Prostate gland (tissue), 2 donors: ENCODE measurements at regions not wholly inside any gene's neighbourhood (a gene's known extent, or its start where the extent isn't known, plus 50 kb on each side); places are given as distances from the start of the nearest gene placed in this dataset.

ENCODE experiments used
- DNase-seq: peaks from one replicate; pipeline ENCODE4 v3.0.0-alpha.2; 2019; ENCODE audit warnings: low spot score
- H3K27ac ChIP-seq, 2 donors: fragments of 200-600 bp; sonication (generic); 2 replicates each; pipeline ENCODE4 v1.5.1; 2017 to 2019
- H3K27me3 ChIP-seq: fragments of 200-600 bp; sonication (generic); replicated peaks from 2 replicates; pipeline ENCODE4 v1.5.1; 2019; ENCODE audit not compliant: insufficient read depth
- H3K36me3 ChIP-seq, 2 donors: fragments of 200-600 bp; sonication (generic); 1 replicate in 1 of 2; 2 replicates in 1 of 2; pipeline versions ENCODE4 v1.5.1 to v1.8.1; 2017 to 2019
- H3K4me1 ChIP-seq: fragments of 200-600 bp; sonication (generic); replicated peaks from 2 replicates; pipeline ENCODE4 v1.5.1; 2019
- H3K4me3 ChIP-seq, 2 donors: fragments of 200-600 bp; sonication (generic); 2 replicates each; pipeline ENCODE4 v1.5.1; 2017 to 2019
- H3K9me3 ChIP-seq: fragments of 200-600 bp; sonication (generic); 2 replicates; pipeline ENCODE4 v1.5.1; 2017
- CTCF ChIP-seq, 4 experiments: fragments of 200-600 bp in 2 of 4; fragments of 450-650 bp in 2 of 4; sonication (generic) in 2 of 4; IDR thresholded peaks; 1 replicate in 3 of 4; 2 replicates in 1 of 4; pipeline ENCODE4 v1.5.1; 2016 to 2019; ENCODE audit warnings: antibody characterized with exemption in 4 of 4, mild to moderate bottlenecking in 2 of 4, moderate library complexity in 2 of 4
- POLR2A ChIP-seq: fragments of 450-650 bp; IDR thresholded peaks from one replicate; pipeline ENCODE4 v1.6.1; 2016; ENCODE audit warnings: antibody characterized with exemption, mild to moderate bottlenecking
- POLR2AphosphoS5 ChIP-seq: sonication (generic); formaldehyde crosslinking; IDR thresholded peaks from one replicate; pipeline ENCODE4 v1.6.1; 2017; ENCODE audit warnings: antibody characterized with exemption
- WGBS: methylation state at CpG from one replicate; pipeline ENCODE4 v1.1.5; 2018; 5-methylcytosine and 5-hydroxymethylcytosine counted together
- intact Hi-C: fragments of 100-400 bp; cut with DNase I; formaldehyde crosslinking; loops from one replicate; pipeline ENCODE4 v1.14.2; 2022

- DNase-seq = no peak
- WGBS = 89% methylated on average over 5 of the region's 5 CpGs
- Histone ChIP-seq H3K4me3 (no peak overlapping the region), H3K27ac (no peak overlapping the region), H3K4me1 (no peaks in the 10 kb centered on the region), H3K27me3 (no peaks in the 10 kb centered on the region), H3K9me3 (no peaks in the 10 kb centered on the region), H3K36me3 (no peaks in the 10 kb centered on the region)
- TF ChIP-seq POLR2A (no peak), POLR2AphosphoS5 (no peak), CTCF (IDR thresholded peaks at IDR 0.05) (no peak)
- intact Hi-C loops = no loop called here
Observed at GRCh38 chr16:74184839-74185238, 111.8 kb upstream of the PSMD7 start.

- no peaks in the 10 kb centered on the region for H3K4me1 ChIP-seq
- no peaks in the 10 kb centered on the region for H3K27me3 ChIP-seq
- DNase-seq = no peak
- no peaks in the 10 kb centered on the region for H3K36me3 ChIP-seq
- intact Hi-C loops = no loop called here
- H3K27ac ChIP-seq = no peak overlapping the region
- H3K9me3 ChIP-seq = no peaks in the 10 kb centered on the region
- H3K4me3 ChIP-seq = no peak overlapping the region
- WGBS = 86% methylated on average over 4 of the region's 4 CpGs
- TF ChIP-seq POLR2AphosphoS5 (no peak), POLR2A (no peak), CTCF (IDR thresholded peaks at IDR 0.05) (no peak)
Observed at GRCh38 chr16:74183601-74184360, 112.8 kb upstream of the PSMD7 start.

GRCh38 chr16:74169687-74170376, 126.8 kb upstream of the PSMD7 start:
- TF ChIP-seq POLR2AphosphoS5 (no peak), POLR2A (no peak), CTCF (IDR thresholded peaks at IDR 0.05) (no peak)
- H3K27me3 ChIP-seq = no peaks in the 10 kb centered on the region
- no peak overlapping the region for H3K4me3 ChIP-seq
- no peak for DNase-seq
- intact Hi-C loops = no loop called here
- H3K36me3 ChIP-seq = no peaks in the 10 kb centered on the region
- H3K9me3 ChIP-seq = no peaks in the 10 kb centered on the region
- H3K4me1 ChIP-seq = no peaks in the 10 kb centered on the region
- WGBS = 11% methylated on average over 8 of the region's 8 CpGs
- no peak overlapping the region for H3K27ac ChIP-seq

GRCh38 chr16:74169066-74169465, 127.5 kb upstream of the PSMD7 start:
- Histone ChIP-seq H3K27ac (no peak overlapping the region), H3K4me3 (no peak overlapping the region), H3K27me3 (no peaks in the 10 kb centered on the region), H3K36me3 (no peaks in the 10 kb centered on the region), H3K9me3 (no peaks in the 10 kb centered on the region), H3K4me1 (no peaks in the 10 kb centered on the region)
- WGBS = 65% methylated on average over 3 of the region's 3 CpGs
- intact Hi-C loops = no loop called here
- no peak for TF ChIP-seq POLR2AphosphoS5
- no peak for TF ChIP-seq CTCF (IDR thresholded peaks at IDR 0.05)
- no peak for TF ChIP-seq POLR2A
- DNase-seq = no peak

- DNase-seq = no peak
Observed at GRCh38 chr16:74168445-74168844, 128.2 kb upstream of the PSMD7 start.

More at GRCh38 chr16:74168445-74168844, 128.2 kb upstream of the PSMD7 start:
- Histone ChIP-seq H3K27ac (no peak overlapping the region), H3K4me1 (no peaks in the 10 kb centered on the region), H3K27me3 (no peaks in the 10 kb centered on the region), H3K4me3 (no peak overlapping the region), H3K36me3 (no peaks in the 10 kb centered on the region), H3K9me3 (no peaks in the 10 kb centered on the region)
- intact Hi-C loops = no loop called here
- WGBS = 93% methylated on average over 1 of the region's 1 CpG
- TF ChIP-seq CTCF (IDR thresholded peaks at IDR 0.05) = no peak
